Left hindlimb (tissue), 1 donor: ENCODE measurements at regions not wholly inside any gene's neighbourhood (a gene's known extent, or its start where the extent isn't known, plus 50 kb on each side); places are given as distances from the start of the nearest gene placed in this dataset.
A peak's percentile ranks its signal among the peaks of the same experiment; 100 is the strongest.
"Not testable (repeated sequence)": the region's sequence is repeated elsewhere in the genome, so short reads cannot be mapped to it uniquely, and the experiment has no call there.

Experiments
- DNase-seq: peaks from one replicate; pipeline ENCODE4 v3.0.0-alpha.2; 2018

DNA sequence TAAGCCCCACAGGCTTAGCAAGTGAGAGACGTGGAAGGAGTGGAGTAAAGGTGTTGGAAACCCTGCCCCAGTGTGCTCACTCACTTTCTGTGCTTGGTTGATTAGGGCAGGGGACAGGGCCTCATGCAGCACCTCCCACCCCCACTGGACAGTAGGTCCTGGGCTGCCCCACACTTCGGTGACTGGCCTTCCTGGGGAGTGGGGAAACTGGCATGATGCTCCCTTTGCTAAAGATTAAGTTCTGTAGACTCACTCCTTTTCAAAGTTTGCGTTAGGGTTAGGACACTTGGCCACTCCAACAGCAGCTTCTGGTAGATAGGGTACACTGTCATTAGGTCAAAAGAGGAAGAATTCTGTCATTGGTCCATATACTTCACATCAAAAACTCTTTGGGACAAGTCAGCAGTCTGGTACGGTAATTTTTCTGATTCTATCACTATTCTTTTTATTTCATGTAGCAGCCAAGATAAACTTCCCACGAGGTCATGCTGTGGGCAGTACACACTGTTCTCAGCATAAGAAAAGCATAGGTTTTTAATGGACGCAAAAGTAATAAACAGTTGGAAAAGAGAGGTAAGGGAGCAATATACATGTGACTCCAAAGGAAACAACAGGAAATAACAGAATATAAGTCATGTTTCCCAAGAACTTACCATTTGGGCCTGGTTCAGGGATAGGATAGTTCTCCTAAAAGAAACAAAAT lies 106.6 kb upstream of the TERB2 start:
- DNase-seq = not testable (repeated sequence)

DNA sequence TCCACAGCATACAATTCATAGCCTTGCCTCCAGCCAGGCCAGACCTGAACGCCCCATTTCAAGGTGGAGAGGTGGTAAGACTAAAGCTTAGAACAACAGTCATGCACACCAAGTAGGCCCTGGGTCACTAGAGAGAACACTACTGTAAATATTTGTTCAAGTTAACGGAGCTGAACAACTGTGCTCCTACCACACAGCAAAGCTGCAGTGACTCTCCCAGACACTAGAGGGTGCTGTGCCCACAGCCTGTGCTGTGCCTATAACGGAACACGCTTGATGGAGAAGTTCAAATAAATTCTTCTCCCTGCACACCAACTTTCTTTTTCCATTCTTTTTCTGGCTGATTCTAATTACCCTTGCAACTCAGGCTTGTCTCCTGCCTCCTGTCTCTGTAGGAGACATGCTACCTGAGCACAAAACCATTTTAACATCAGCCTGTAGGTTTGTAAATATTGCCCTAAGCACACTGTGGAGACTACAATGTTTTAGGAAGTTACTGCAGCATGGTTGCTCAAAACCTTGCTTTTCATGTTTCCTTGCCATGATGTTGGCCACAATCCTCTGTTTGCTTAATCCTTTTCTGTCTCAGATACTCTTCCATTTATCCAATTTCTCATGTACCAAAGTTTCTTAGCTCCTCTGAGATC lies 103.1 kb upstream of the TERB2 start:
- peak; percentile 44 for DNase-seq

DNA sequence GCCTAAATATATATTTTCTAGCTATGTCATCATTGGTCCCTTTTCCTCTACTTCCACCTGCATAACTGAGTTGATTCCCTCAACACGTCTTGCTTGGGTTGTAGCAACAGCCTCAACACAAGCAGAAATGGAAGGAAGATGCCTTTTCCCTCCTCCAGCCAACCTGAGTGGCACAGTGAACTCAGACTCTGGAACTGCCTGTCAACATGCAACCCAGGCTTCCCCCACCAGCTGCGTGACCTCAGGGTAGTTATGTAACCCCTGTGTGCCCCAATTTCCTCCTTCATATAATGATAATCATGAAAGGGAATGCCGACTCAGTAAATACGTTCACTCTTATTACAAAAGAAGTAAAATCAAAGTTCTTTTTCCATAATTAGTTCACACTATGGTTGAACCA lies 101.8 kb upstream of the TERB2 start:
- DNase-seq = not testable (repeated sequence)

DNA sequence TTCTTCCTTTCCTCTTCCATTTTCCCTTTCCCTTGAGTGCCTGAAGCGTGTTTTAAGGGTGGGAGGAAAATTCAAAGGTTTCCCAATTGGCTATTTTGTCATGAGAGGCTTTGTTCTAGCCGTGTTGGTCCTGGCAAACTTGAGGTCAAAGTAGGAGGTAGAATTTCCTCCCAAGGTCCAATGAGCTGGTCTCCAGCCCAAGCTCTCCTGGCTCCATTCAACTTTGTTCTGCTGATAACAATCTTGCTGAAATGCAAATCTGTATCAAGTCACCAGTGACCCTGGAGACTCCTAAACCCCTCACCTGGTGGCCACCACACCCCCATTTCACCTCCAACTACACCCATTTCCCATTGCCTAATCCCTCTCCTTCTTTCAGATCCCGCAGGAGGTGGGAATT lies 100.2 kb upstream of the TERB2 start:
- DNase-seq = not testable (repeated sequence)

- not testable (repeated sequence) for DNase-seq
Measured at GRCh38 chr15:44857164-44857710, 99.2 kb upstream of the TERB2 start.

DNA sequence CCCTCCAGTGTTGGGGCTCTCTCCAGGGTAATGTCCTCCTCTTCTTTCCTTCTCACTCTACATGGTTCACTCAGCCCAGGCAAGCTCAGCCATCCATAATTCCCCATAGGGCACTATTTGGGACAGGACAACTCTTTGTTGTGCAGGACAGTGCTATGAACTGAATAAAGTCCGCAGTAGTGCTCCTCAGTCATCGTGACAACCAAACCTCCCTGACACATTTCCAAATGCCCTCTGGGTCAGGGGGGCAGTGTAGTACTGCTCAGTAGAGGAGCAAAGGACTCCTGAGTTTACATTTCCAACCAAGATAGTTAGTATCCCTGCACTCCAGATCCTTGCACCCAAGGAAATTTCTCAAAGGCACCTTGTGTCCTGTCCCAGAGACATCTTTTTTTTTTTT lies 97.4 kb upstream of the TERB2 start:
- DNase-seq = not testable (repeated sequence)

GRCh38 chr15:44860168-44860567 lies 96.3 kb upstream of the TERB2 start:
- DNase-seq = not testable (repeated sequence)

GRCh38 chr15:44861439-44861910 lies 95.0 kb upstream of the TERB2 start:
- no peak for DNase-seq

- DNase-seq = no peak
Measured at GRCh38 chr15:44861917-44862316, 94.6 kb upstream of the TERB2 start.

DNA sequence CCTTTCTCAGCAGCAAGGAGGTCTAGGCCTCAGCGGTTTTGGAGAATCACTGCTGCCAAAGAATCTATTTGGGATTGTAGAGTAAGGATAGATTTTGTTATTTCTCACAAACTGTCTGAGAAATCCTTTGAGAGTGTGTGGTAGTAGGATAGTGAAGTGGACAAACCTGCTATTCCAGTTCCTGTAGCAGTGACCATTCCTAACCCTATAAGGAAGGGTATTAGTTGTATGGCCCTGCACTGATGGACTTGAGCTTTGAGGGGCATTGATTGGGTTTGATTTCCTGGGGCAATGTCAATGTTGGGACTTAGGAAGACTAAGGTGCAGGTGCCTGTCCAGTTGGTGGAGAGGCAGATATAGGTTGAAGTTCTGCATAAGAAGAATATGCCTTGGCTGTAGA lies 93.6 kb upstream of the TERB2 start:
- DNase-seq = not testable (repeated sequence)

DNA sequence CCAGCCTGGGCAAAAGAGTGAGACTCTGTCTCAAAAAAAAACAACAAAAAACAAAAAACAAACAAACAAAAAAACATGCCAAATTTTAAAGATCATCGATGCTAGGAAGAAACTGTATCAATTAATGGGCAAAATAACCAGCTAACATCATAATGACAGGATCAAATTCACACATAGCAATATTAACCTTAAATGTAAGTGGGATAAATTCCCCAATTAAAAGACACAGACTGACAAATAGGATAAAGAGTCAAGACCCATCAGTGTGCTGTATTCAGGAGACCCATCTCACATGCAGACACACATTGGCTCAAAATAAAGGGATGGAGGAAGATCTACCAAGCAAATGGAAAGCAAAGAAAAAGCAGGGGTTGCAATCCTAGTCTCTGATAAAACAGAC lies 88.4 kb upstream of the TERB2 start:
- DNase-seq = not testable (repeated sequence)

DNA sequence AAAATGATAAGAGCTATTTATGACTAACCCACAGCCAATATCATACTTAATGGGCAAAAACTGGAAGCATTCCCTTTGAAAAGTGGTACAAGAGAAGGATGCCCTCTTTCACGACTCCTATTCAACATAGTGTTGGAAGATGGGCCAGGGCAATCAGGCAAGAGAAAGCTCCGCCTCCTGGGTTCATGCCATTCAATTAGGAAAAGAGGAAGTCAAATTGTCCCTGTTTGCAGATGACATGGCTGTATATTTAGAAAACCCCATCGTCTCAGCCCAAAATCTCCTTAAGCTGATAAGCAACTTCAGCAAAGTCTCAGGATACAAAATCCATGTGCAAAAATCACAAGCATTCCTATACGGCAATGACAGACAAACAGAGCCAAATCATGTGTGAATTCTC lies 86.4 kb upstream of the TERB2 start:
- DNase-seq = not testable (repeated sequence)

GRCh38 chr15:44873103-44873502 lies 83.4 kb upstream of the TERB2 start:
- no peak for DNase-seq

GRCh38 chr15:44879066-44879465 lies 77.4 kb upstream of the TERB2 start:
- no peak for DNase-seq

- no peak for DNase-seq
Measured at GRCh38 chr15:44882499-44882968, 74.0 kb upstream of the TERB2 start.

- DNase-seq = no peak
Measured at GRCh38 chr15:44883199-44883877, 73.1 kb upstream of the TERB2 start.

DNA sequence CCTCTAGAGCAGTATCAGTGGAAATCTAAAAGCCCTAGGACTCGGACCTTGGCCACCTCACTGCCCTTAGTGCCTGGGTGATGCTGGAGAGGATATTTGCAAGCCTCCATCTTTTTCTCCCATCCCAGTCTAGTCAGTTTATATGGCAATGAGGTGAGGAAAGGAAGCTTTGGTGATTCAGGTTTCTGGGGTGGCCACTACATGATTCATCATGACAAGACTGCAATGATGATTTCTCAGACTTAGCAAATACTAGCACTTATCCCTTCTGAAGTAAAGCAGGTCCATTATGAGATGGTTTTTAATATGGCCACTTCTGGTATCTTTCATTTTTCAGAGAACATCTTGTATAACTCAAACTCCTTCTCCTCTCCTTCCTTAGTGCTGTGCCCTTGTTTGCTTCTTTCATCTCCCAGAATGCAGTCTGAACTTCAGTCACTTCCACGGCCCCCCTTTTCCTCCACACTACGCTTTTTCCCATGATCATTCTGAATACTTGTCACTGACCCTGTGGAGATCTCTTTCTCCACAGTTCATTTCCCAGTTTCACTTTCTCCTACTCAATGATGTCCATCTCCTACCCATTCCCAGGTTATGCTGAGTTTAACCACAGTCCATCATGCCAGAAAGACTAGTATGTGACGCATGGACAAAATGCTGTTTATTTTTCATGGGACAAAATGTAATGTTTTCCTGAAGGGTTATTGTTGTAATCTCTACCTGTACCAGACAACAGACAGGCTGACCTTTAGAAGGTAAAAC lies 57.4 kb upstream of the TERB2 start:
- not testable (repeated sequence) for DNase-seq

DNA sequence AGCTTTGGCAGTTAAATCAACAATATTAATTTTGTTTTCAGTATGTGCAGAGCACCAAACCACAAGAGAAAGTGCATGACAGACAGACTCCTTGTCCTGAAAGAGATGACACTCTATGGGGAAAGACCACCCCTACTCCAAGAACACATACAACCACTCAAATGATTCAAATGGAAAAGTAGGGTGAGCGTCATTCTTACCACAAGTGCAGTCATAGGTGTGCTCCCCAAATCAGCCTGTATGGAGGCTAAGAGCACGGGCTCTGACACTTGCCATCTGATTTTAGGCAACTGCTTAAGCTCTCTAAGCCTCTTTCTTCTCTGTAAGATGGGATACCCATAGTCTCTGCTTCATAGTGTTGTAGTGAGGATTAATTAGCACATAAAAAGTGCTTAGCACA lies 56.7 kb upstream of the TERB2 start:
- not testable (repeated sequence) for DNase-seq

DNA sequence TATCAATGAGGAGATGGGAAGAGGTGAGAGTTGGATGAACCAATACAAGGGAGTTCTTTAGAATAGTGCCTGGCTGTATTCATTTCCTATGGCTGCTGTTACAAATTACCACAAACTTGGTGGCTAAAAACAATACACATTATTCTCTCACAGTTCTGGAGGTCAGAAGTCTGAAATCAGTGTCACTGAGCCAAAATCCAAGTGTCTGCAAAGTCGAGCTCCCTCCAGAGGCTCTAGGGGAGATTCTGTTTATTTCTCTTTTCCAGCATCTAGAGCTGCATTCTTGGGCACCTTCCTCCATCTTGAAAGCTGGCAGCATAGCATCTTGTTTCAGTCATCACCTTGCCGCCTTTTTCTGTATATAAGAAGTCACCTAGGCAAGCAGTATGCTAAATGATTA lies 55.7 kb upstream of the TERB2 start:
- DNase-seq = not testable (repeated sequence)

DNA sequence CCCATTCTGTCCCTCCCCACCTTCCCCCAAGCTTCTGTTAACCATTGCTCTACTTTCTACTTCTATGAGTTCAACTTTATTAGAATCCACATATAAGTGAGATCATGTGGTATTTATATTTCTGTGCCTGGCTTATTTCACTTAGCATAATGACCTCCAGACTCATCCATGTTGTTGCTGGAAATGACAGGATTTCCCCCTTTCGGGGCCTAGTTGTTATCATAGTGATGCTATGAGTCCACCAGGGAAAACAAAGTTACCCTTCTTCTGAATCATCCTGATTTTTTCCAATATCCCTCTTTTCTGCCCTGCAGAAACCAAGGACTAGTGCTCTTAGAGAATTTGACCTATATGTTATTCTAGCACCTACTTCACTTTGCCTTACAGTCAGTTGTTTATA lies 53.2 kb upstream of the TERB2 start:
- DNase-seq = not testable (repeated sequence)

DNA sequence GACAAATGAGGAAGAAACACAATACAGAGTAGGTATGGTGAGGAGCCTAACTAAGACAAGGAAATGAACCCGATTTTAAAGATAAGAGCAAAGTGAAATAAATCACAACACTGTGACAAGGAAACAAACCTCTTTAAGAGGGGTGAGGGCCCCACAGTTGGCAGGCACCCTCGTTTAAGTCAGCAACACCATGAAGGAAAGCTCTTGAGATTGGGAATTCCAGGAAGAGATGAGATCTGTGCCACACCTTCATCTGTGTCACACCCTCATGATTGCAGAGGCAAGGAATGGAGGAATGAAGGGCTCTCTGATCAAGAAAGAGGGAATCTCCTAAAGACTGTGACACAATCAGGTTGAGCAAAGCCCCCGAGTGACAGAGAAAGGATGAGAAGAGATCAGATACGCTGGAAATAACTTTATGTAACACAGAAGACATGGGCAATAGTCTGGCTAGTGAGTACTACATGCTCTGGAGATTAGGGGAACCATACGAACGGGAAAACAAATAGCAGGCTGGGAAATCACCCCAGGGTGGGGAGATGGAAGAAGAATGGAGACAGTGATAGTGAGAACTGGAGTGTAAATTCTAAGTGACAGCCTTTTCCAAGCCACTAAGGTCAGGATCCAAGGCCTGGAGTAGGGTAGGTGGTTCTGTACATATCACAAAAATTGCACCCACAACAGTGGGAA lies 51.7 kb upstream of the TERB2 start:
- DNase-seq = not testable (repeated sequence)
